GM23338 (cell line): ENCODE measurements at regions not wholly inside any gene's neighbourhood (a gene's known extent, or its start where the extent isn't known, plus 50 kb on each side); places are given as distances from the start of the nearest gene placed in this dataset.

ENCODE experiments used
- ATAC-seq: fragments of 200-7000 bp; cut with Tn5 transposase; 3 replicates; pipeline ENCODE4 v1.9.1; 2020
- DNase-seq: peaks from one replicate; pipeline ENCODE4 v3.0.0-alpha.2; 2015; ENCODE audit warnings: low spot score
- H2AFZ ChIP-seq: fragments of 200-600 bp; sonication (generic); 2 replicates; pipeline ENCODE4 v1.8.0; 2016; ENCODE audit warnings: antibody characterized with exemption, mild to moderate bottlenecking, moderate library complexity
- H3F3A ChIP-seq: fragments of 200-600 bp; sonication (generic); replicated peaks from 2 replicates; pipeline ENCODE4 v1.8.0; 2017; ENCODE audit warnings: antibody characterized with exemption, mixed run types, low read depth
- H3K27ac ChIP-seq: fragments of 200-600 bp; sonication (generic); 2 replicates; pipeline ENCODE4 v1.6.1; 2016; ENCODE audit warnings: low read depth
- H3K27me3 ChIP-seq: fragments of 200-600 bp; sonication (generic); 2 replicates; pipeline ENCODE4 v1.8.0; 2016; ENCODE audit warnings: mild to moderate bottlenecking, mixed run types, moderate library complexity; ENCODE audit not compliant: insufficient read depth
- H3K36me3 ChIP-seq: fragments of 200-600 bp; sonication (generic); 2 replicates; pipeline ENCODE4 v1.8.0; 2016; ENCODE audit warnings: mild to moderate bottlenecking; ENCODE audit not compliant: insufficient read depth
- H3K4me1 ChIP-seq: fragments of 200-600 bp; sonication (generic); 2 replicates; pipeline ENCODE4 v1.8.0; 2016; ENCODE audit warnings: mild to moderate bottlenecking, moderate library complexity; ENCODE audit not compliant: insufficient read depth
- H3K4me2 ChIP-seq: fragments of 200-600 bp; sonication (generic); 2 replicates; pipeline ENCODE4 v1.7.1; 2017; ENCODE audit warnings: mixed run types
- H3K4me3 ChIP-seq: fragments of 200-600 bp; sonication (generic); 2 replicates; pipeline ENCODE4 v1.6.1; 2016; ENCODE audit warnings: mixed run types
- H3K79me2 ChIP-seq: fragments of 200-600 bp; sonication (generic); replicated peaks from 2 replicates; pipeline ENCODE4 v1.8.0; 2017; ENCODE audit warnings: mild to moderate bottlenecking; ENCODE audit not compliant: insufficient read depth
- H3K9me2 ChIP-seq: fragments of 200-600 bp; sonication (generic); 2 replicates; pipeline ENCODE4 v1.8.0; 2017; ENCODE audit not compliant: insufficient read depth
- H4K20me1 ChIP-seq: fragments of 200-600 bp; sonication (generic); replicated peaks from 2 replicates; pipeline ENCODE4 v1.8.0; 2017; ENCODE audit warnings: mild to moderate bottlenecking; ENCODE audit not compliant: insufficient read depth
- H3K27ac Mint-ChIP-seq: 2 replicates; pipeline ENCODE4 v1.8.0; 2020; ENCODE audit warnings: inconsistent platforms, mild to moderate bottlenecking, moderate library complexity, mixed read lengths
- H3K27me3 Mint-ChIP-seq: 3 replicates; pipeline ENCODE4 v1.8.0; 2022; ENCODE audit warnings: low read depth, mild to moderate bottlenecking, moderate library complexity, mixed read lengths, inconsistent platforms; ENCODE audit not compliant: insufficient read depth, poor library complexity
- H3K36me3 Mint-ChIP-seq: 3 replicates; pipeline ENCODE4 v1.8.0; 2021; ENCODE audit warnings: low read depth, mild to moderate bottlenecking, inconsistent platforms, moderate library complexity, mixed read lengths
- H3K4me1 Mint-ChIP-seq: 3 replicates; pipeline ENCODE4 v1.8.0; 2020; ENCODE audit warnings: mild to moderate bottlenecking, inconsistent platforms, mixed read lengths
- H3K4me3 Mint-ChIP-seq: 3 replicates; pipeline ENCODE4 v1.8.0; 2021; ENCODE audit warnings: moderate library complexity, mild to moderate bottlenecking, inconsistent platforms, mixed read lengths
- H3K9me3 Mint-ChIP-seq: 3 replicates; pipeline ENCODE4 v1.8.0; 2020; ENCODE audit warnings: moderate library complexity, mild to moderate bottlenecking, inconsistent platforms, mixed read lengths
- EZH2phosphoT487 ChIP-seq: fragments of 200-600 bp; sonication (generic); IDR thresholded peaks from one replicate; pipeline ENCODE4 v1.8.1; 2018; ENCODE audit warnings: antibody characterized with exemption; ENCODE audit not compliant: unreplicated experiment
- POLR2AphosphoS5 ChIP-seq: IDR thresholded peaks from 2 replicates; pipeline ENCODE4 v1.6.1; 2016; ENCODE audit warnings: antibody characterized with exemption, low read depth
- ZNF331 ChIP-seq: fragments of 250-450 bp; sonication (Bioruptor Pico); IDR thresholded peaks from 2 replicates; pipeline ENCODE4 v1.5.0; 2020; ENCODE audit warnings: low read depth, mild to moderate bottlenecking, moderate library complexity
- TF ChIP-seq, protein P1 (sequence below): IDR thresholded peaks from 2 replicates; pipeline ENCODE4 v1.6.1; 2016; ENCODE audit warnings: antibody characterized with exemption
- TF ChIP-seq, protein P2 (sequence below): fragments of 250-450 bp; sonication (Bioruptor Pico); IDR thresholded peaks from 2 replicates; pipeline ENCODE4 v1.5.0; 2020; ENCODE audit warnings: mild to moderate bottlenecking, moderate library complexity
- TF ChIP-seq, protein P3 (sequence below): IDR thresholded peaks from one replicate; pipeline ENCODE4 v1.6.1; 2018; ENCODE audit warnings: antibody characterized with exemption; ENCODE audit not compliant: unreplicated experiment

DNA sequence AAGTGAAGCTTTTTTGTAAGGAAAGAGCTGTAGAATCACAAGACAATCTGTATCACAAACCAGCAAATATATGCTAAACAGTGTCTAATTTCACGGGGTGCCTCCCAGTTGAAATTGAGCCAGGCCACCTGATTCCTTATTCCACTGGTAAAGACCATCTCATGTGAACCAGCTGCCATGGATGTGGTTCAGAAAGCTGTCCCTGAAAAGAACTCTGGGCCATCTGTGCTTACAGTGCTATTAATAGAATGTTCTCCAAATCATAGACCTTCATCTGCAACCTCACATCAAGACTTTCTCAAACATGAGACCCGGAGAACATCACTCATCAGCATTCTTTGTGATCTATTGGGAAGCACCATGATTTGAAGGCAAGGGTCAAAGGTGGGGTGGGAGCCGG is 89.7 kb downstream of the FBXO5 start (continued):
- TF ChIP-seq, protein P1, sequence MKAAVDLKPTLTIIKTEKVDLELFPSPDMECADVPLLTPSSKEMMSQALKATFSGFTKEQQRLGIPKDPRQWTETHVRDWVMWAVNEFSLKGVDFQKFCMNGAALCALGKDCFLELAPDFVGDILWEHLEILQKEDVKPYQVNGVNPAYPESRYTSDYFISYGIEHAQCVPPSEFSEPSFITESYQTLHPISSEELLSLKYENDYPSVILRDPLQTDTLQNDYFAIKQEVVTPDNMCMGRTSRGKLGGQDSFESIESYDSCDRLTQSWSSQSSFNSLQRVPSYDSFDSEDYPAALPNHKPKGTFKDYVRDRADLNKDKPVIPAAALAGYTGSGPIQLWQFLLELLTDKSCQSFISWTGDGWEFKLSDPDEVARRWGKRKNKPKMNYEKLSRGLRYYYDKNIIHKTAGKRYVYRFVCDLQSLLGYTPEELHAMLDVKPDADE, result no peak
- TF ChIP-seq, protein P2, sequence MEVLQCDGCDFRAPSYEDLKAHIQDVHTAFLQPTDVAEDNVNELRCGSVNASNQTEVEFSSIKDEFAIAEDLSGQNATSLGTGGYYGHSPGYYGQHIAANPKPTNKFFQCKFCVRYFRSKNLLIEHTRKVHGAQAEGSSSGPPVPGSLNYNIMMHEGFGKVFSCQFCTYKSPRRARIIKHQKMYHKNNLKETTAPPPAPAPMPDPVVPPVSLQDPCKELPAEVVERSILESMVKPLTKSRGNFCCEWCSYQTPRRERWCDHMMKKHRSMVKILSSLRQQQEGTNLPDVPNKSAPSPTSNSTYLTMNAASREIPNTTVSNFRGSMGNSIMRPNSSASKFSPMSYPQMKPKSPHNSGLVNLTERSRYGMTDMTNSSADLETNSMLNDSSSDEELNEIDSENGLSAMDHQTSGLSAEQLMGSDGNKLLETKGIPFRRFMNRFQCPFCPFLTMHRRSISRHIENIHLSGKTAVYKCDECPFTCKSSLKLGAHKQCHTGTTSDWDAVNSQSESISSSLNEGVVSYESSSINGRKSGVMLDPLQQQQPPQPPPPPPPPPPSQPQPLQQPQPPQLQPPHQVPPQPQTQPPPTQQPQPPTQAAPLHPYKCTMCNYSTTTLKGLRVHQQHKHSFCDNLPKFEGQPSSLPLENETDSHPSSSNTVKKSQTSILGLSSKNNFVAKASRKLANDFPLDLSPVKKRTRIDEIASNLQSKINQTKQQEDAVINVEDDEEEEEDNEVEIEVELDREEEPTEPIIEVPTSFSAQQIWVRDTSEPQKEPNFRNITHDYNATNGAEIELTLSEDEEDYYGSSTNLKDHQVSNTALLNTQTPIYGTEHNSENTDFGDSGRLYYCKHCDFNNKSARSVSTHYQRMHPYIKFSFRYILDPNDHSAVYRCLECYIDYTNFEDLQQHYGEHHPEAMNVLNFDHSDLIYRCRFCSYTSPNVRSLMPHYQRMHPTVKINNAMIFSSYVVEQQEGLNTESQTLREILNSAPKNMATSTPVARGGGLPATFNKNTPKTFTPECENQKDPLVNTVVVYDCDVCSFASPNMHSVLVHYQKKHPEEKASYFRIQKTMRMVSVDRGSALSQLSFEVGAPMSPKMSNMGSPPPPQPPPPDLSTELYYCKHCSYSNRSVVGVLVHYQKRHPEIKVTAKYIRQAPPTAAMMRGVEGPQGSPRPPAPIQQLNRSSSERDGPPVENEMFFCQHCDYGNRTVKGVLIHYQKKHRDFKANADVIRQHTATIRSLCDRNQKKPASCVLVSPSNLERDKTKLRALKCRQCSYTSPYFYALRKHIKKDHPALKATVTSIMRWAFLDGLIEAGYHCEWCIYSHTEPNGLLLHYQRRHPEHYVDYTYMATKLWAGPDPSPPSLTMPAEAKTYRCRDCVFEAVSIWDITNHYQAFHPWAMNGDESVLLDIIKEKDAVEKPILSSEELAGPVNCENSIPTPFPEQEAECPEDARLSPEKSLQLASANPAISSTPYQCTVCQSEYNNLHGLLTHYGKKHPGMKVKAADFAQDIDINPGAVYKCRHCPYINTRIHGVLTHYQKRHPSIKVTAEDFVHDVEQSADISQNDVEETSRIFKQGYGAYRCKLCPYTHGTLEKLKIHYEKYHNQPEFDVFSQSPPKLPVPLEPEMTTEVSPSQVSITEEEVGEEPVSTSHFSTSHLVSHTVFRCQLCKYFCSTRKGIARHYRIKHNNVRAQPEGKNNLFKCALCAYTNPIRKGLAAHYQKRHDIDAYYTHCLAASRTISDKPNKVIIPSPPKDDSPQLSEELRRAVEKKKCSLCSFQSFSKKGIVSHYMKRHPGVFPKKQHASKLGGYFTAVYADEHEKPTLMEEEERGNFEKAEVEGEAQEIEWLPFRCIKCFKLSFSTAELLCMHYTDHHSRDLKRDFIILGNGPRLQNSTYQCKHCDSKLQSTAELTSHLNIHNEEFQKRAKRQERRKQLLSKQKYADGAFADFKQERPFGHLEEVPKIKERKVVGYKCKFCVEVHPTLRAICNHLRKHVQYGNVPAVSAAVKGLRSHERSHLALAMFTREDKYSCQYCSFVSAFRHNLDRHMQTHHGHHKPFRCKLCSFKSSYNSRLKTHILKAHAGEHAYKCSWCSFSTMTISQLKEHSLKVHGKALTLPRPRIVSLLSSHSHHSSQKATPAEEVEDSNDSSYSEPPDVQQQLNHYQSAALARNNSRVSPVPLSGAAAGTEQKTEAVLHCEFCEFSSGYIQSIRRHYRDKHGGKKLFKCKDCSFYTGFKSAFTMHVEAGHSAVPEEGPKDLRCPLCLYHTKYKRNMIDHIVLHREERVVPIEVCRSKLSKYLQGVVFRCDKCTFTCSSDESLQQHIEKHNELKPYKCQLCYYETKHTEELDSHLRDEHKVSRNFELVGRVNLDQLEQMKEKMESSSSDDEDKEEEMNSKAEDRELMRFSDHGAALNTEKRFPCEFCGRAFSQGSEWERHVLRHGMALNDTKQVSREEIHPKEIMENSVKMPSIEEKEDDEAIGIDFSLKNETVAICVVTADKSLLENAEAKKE (CRISPR knock-in tag), result no peak
- no peak for TF ChIP-seq ZNF331 (CRISPR knock-in tag)

DNA sequence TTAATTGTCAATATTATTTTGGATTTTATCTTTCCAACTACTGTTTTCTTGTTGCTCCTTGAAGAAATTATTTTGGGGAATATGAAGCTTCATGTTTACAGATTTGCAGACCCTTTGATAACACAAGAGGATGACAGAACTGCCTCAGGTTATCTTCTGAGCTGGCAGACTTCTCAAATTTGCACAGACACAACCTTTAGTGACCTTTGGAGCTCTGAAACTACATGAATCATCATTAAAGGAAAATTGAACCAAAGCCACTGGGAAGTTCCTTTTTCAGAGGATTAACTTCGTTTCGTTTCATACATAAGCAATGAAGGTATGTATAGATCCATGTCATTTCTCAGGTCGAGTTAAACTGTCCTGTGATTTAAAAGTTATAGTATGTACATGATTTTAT is 85.9 kb downstream of the FBXO5 start:
- H3K79me2 ChIP-seq, result no peaks in the 10 kb centered on the region
- Mint-ChIP-seq H3K27ac (no peak overlapping the region), H3K27me3 (no peaks in the 10 kb centered on the region), H3K36me3 (no peaks in the 10 kb centered on the region), H3K9me3 (no peaks in the 10 kb centered on the region), H3K4me3 (no peak overlapping the region), H3K4me1 (peaks cover 10% of the 10 kb centered on the region)
- H3K9me2 ChIP-seq, result 0 out of 2 replicates have a peak, but pooled peaks cover 3% of the 10 kb centered on the region
- no peaks in the 10 kb centered on the region for H3F3A ChIP-seq
- no peaks in the 10 kb centered on the region for H3K36me3 ChIP-seq
- no peak overlapping the region for H3K4me2 ChIP-seq
- H4K20me1 ChIP-seq, result no peaks in the 10 kb centered on the region
- no peak for DNase-seq
- no peak overlapping the region for H3K27ac ChIP-seq
- no peaks in the 10 kb centered on the region for H3K27me3 ChIP-seq
- H3K4me3 ChIP-seq, result no peak overlapping the region
- no peak for ATAC-seq
- H3K4me1 ChIP-seq, result peaks cover 10% of the 10 kb centered on the region
- no peak for TF ChIP-seq POLR2AphosphoS5
- TF ChIP-seq, protein P3, sequence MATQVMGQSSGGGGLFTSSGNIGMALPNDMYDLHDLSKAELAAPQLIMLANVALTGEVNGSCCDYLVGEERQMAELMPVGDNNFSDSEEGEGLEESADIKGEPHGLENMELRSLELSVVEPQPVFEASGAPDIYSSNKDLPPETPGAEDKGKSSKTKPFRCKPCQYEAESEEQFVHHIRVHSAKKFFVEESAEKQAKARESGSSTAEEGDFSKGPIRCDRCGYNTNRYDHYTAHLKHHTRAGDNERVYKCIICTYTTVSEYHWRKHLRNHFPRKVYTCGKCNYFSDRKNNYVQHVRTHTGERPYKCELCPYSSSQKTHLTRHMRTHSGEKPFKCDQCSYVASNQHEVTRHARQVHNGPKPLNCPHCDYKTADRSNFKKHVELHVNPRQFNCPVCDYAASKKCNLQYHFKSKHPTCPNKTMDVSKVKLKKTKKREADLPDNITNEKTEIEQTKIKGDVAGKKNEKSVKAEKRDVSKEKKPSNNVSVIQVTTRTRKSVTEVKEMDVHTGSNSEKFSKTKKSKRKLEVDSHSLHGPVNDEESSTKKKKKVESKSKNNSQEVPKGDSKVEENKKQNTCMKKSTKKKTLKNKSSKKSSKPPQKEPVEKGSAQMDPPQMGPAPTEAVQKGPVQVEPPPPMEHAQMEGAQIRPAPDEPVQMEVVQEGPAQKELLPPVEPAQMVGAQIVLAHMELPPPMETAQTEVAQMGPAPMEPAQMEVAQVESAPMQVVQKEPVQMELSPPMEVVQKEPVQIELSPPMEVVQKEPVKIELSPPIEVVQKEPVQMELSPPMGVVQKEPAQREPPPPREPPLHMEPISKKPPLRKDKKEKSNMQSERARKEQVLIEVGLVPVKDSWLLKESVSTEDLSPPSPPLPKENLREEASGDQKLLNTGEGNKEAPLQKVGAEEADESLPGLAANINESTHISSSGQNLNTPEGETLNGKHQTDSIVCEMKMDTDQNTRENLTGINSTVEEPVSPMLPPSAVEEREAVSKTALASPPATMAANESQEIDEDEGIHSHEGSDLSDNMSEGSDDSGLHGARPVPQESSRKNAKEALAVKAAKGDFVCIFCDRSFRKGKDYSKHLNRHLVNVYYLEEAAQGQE, result no peak
- TF ChIP-seq, protein P1, result no peak
- no peak for TF ChIP-seq EZH2phosphoT487
- H2AFZ ChIP-seq, result no peak overlapping the region
